ENCODE measurements at regions not wholly inside any gene's neighbourhood (a gene's known extent, or its start where the extent isn't known, plus 50 kb on each side); places are given as distances from the start of the nearest gene placed in this dataset.

DNA sequence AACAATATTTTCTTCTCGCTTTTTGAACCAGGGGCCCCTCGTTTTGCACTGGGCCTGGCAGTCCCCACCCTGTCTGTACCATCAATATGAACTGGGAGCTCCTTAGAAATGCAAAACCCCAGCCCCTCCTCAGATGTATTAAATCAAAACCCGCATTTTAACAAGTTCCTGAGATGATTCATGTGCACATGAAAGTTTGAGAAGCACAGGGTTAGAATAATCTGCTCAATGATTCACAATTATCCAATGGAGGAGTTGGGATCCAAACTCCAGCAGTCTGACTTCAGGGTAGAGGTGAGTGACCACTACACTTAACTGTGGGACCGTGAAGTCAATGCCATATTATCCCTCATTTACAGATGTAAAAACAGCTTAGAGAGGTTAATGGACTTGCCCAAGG, 256.4 kb downstream of the IGSF11 start:
- DNase-seq (ENCODE audit: low spot score in 2 of 2), result no peak
- no peak overlapping the region for H3K4me3 ChIP-seq (ENCODE audit: low read depth, poor library complexity, severe bottlenecking)
- TF ChIP-seq, protein P1, sequence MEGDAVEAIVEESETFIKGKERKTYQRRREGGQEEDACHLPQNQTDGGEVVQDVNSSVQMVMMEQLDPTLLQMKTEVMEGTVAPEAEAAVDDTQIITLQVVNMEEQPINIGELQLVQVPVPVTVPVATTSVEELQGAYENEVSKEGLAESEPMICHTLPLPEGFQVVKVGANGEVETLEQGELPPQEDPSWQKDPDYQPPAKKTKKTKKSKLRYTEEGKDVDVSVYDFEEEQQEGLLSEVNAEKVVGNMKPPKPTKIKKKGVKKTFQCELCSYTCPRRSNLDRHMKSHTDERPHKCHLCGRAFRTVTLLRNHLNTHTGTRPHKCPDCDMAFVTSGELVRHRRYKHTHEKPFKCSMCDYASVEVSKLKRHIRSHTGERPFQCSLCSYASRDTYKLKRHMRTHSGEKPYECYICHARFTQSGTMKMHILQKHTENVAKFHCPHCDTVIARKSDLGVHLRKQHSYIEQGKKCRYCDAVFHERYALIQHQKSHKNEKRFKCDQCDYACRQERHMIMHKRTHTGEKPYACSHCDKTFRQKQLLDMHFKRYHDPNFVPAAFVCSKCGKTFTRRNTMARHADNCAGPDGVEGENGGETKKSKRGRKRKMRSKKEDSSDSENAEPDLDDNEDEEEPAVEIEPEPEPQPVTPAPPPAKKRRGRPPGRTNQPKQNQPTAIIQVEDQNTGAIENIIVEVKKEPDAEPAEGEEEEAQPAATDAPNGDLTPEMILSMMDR (IDR thresholded peaks at IDR 0.05), result no peak
- TF ChIP-seq POLR2A (IDR thresholded peaks at IDR 0.05), result no peak
- intact Hi-C loops (cut with DNase I; ENCODE audit: low total_unique reads), result no loop called here
- 60% methylated on average over 4 of the region's 4 CpGs for WGBS, 2 donors

DNA sequence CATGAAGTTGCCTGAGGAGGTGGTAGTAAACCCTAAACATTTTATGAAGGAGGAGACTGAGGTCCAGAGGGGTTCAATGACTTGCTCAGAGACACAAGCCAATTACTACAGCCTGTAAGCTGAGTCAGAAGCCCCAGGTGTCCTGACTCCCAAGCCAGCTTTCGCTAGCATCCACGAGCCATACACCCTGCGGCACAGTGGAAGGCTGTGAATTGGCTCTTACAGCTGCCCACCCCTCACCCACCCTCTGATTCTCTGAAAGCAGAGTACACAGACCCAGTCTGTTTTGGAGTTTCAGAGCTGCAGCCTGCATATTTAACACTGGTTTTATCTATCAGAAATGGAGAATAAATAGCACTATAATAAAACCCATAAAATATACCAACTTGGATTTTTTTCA, 253.4 kb downstream of the IGSF11 start:
- no peak overlapping the region for H3K4me3 ChIP-seq (ENCODE audit: low read depth, poor library complexity, severe bottlenecking)
- DNase-seq (ENCODE audit: low spot score in 2 of 2), result no peak
- 50 to 70% methylated on average over 3 of the region's 3 CpGs for WGBS, 2 donors
- TF ChIP-seq, protein P1 (IDR thresholded peaks at IDR 0.05), result no peak
- TF ChIP-seq POLR2A (IDR thresholded peaks at IDR 0.05), result no peak
- intact Hi-C loops (cut with DNase I; ENCODE audit: low total_unique reads), result no loop called here

GRCh38 chr3:118781839-118782238, 252.8 kb downstream of the IGSF11 start:
- DNase-seq (ENCODE audit: low spot score in 2 of 2), result no peak
- no peak overlapping the region for H3K4me3 ChIP-seq (ENCODE audit: low read depth, poor library complexity, severe bottlenecking)
- 77 to 88% methylated on average over 1 of the region's 1 CpG for WGBS, 2 donors
- TF ChIP-seq, protein P1 (IDR thresholded peaks at IDR 0.05), result no peak
- TF ChIP-seq POLR2A (IDR thresholded peaks at IDR 0.05), result no peak
- intact Hi-C loops (cut with DNase I; ENCODE audit: low total_unique reads), result no loop called here

DNA sequence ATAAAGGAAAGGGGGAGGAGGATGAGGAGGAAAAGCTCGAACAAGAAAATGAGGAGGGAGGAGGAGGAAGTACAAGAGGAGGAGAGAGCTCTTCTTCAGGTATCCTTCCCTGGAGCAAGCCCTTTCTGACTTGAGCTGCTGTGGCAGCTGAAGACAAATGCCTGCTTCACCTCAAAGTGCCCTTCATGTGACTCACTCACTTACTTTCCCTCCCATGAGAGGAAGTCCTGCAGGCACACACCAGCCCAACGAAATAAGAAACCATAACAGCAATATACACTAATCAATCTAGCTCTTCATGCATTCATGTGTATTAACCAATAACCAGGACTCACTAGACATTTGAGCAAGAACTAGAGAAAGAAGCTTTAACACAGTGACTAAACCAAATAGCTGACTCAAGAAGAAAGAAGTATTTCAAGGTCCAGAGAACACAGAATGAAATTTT, 251.9 kb downstream of the IGSF11 start:
- 15 to 26% methylated on average over 2 of the region's 2 CpGs for WGBS, 2 donors
- no peak for TF ChIP-seq POLR2A (IDR thresholded peaks at IDR 0.05)
- TF ChIP-seq, protein P1 (IDR thresholded peaks at IDR 0.05), result no peak
- DNase-seq (ENCODE audit: low spot score in 2 of 2), result no peak
- intact Hi-C loops (cut with DNase I; ENCODE audit: low total_unique reads), result no loop called here
- no peak overlapping the region for H3K4me3 ChIP-seq (ENCODE audit: low read depth, poor library complexity, severe bottlenecking)

DNA sequence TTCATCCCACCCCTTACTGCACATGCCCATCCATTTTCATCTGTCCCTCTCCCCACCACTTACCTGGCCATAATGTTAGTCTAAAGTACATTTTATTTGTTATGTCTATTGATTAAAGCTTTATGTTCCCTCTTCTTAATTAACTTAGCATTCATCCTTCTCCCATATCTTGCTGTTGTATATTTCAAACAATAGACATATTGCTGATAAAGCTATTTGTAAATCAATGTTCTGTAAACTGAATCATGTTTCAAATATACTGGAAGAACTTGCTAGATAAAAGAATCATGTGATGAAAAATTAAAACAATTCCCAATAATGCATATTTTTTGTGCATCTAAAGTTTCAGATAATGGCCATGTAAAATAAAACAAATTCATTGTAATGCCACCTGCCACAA, 249.2 kb downstream of the IGSF11 start:
- DNase-seq (ENCODE audit: low spot score in 2 of 2), result no peak
- intact Hi-C loops (cut with DNase I; ENCODE audit: low total_unique reads), result no loop called here
- TF ChIP-seq POLR2A (IDR thresholded peaks at IDR 0.05), result no peak
- TF ChIP-seq, protein P1 (IDR thresholded peaks at IDR 0.05), result no peak
- no peak overlapping the region for H3K4me3 ChIP-seq (ENCODE audit: low read depth, poor library complexity, severe bottlenecking)

GRCh38 chr3:118791246-118791645, 243.4 kb downstream of the IGSF11 start:
- no peak for DNase-seq (ENCODE audit: low spot score in 2 of 2)
- WGBS, 2 donors, result 49 to 52% methylated on average over 5 of the region's 5 CpGs
- intact Hi-C loops (cut with DNase I; ENCODE audit: low total_unique reads), result no loop called here
- TF ChIP-seq, protein P1 (IDR thresholded peaks at IDR 0.05), result no peak
- no peak for TF ChIP-seq POLR2A (IDR thresholded peaks at IDR 0.05)
- no peak overlapping the region for H3K4me3 ChIP-seq (ENCODE audit: low read depth, poor library complexity, severe bottlenecking)

Measured in lower leg skin (tissue), 4 donors.